T-helper 1 cell (primary cell): ENCODE measurements at regions not wholly inside any gene's neighbourhood (a gene's known extent, or its start where the extent isn't known, plus 50 kb on each side); places are given as distances from the start of the nearest gene placed in this dataset.

Experiments used
- DNase-seq, 5 donors: peaks; one replicate each; pipeline ENCODE4 v3.0.0-alpha.2; 2012 to 2020

DNA sequence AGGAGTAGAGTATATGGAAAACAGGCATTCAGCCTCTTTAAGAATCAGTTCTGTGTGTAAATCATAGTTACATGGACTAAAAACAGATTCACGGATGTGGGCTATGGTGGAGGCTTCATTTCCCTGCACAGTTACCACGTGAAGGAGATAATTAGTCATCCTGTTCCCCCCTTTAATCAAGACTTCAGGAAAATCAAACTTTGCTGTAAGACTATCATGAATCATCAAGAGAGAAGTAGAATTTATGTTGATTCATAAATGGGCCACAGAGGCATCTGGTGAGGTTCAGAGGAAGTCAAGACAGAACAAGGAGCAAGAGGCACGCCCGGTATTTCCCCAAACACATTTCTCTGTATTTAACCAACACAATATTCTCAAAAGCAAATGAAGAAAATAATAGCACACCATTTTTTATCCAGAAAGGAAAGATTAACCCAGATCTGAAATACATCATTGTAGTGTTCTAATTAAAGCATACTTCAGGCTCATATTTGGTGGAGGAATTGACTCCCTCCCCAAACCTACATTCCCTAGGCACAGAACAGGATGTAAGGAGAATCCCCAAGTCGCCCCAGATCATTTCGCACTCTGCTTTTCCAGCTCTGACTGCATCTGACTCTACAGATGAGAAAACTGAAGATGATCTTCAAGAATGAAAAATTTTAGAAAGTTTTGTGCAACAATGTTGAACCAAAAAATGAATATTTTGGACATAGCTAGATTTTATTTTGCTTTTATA, 175.8 kb upstream of the GAS1 start:
- DNase-seq, result peak in 1 of 5 donors; percentile 33

DNA sequence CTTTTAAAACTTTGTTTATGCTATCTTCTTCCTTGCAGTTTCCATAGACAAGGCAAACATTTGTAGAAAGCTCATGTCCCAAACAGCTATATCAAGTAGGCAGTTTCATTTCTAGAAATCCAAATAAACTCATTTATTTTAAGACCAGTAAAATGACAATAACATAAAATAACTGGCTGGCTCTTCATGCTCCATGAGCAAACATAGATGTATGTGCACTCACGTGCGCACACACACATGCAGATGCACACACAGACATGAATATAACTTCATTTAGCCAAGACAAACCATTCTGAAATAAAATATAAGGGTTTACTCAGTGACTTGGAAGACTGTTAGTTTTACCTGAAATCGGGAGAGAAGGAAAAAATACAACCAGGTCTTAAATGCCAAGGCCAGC, 176.5 kb upstream of the GAS1 start:
- DNase-seq, result no peak

DNA sequence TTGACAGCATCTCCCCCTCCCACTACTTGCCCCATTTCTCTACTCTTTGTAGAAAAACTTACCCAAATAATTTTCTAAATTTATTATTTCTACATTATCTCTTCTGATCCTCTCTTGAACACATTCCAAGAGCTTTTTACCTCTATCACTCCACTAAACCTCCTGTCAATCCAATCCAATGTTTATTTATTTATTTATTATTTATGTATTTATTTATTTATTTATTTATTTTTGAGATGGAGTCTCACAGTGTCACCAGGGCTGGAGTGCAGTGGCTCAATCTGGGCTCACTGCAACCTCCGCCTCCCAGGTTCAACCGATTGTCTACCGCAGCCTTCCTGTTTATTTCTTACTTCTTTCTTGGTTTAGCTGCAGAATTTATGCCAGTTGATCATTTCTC, 178.5 kb upstream of the GAS1 start:
- DNase-seq, result no peak

DNA sequence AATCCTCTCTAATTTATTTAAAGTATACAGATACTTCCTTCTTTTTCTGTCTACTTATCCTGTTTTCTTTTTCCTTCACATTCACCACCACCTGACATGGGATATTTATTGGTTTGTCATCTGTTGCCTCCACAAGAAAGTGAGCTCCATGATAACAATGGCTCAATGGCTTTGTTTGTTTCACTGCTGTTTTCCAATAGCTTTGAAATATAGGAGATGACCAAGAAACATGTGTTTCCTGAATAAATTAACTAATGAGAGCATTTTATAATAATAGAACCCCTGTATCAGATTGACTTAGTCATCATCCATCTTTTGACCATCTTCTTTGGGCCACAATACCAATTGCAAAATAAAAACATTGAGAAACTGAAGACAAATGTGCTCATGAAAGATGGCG, 180.2 kb upstream of the GAS1 start:
- DNase-seq, result no peak

DNA sequence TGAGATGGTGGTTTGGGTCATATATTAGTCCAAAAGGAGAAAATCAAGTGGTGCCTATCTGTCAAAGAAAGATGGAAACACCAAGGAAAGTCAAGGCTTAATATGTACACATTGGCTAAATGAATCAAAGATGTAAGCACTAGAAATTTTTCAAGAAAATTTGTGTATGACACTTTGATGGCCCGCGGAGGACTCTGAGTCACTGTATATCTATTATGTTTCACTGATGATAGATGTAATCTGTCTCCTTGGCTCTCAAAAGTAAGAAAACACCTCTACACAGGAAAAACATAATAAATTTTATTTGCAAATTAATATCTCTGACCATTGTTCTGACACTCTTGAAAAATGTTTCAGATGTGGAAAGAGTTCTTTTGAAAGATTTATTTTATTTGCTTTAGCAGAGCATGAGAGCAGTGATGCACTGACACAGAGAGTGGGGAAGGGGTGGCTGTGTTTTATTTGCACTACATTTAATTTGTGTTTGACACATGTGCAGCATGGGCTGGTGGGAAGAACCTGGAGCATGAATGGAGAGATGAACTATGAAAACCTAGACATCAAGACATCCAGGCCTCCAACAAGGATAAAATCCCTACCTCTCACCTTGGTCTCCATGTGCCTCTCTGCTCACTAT, 180.8 kb upstream of the GAS1 start:
- DNase-seq, result no peak

DNA sequence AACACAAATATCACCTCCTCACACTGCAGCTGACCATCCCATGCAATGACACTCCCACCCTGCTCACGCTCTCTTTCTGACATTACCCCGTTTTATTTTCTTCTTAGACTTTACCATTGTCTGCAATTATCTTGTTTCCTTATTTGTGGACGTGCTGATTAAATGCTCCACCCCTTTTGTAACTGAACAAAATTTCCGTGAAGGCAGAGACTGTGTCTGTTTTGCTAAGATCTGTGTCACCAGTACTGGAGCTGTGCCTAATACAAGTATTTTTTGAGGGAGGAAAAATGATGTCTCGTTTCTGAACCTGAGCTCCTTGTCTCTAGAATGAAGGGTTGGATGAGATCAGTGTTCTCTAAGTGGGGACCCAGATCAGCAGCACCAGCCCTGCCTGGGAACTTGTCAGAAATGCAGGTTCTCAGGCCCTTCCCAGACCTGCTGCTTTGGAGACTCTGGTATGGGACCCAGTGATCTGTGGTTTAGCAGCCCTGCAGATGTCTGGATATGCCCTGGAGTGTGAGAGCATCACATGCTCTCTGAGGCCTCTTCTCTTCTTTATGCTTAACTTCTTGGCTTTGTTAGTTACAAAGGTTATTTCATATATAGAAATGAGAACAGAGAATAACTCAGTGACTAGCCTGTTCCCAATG, 181.7 kb upstream of the GAS1 start:
- no peak for DNase-seq

DNA sequence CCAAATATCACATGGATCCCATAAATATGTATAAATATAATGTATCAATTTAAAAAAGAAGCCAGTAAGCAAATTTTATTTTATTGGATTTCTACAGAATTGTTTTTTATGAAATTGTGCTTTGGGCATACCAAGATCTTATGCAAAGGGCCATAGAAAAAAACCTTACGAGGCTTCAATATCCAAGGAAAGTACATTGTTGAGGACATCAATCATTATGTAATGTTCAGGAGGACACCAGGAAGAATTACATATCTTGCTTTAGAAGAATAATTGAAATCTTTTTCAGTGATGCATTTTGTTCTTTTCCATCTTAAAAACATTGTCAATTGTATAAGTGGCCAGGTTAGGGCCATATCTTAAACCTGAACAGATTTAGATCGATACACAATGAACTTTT, 187.8 kb upstream of the GAS1 start:
- no peak for DNase-seq

DNA sequence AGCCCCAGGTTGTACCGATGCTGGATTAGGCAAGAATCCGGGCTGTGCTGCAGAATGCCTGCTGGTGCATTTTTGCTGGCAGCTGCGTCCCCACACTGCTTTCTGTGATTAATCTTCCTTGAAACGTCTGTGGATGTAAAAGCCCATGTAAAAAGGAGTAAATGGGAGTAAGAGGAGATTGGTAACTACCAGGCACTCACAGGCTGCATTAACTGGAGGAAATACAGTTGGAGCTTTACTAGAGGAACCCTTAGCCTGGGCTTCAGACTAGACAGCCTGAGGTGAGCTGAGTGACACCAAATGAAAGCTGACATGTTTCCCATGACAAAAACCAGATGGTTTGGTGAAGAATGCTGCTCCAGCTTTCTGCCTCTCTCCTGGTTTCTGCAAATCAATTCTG, 190.4 kb upstream of the GAS1 start:
- no peak for DNase-seq

DNA sequence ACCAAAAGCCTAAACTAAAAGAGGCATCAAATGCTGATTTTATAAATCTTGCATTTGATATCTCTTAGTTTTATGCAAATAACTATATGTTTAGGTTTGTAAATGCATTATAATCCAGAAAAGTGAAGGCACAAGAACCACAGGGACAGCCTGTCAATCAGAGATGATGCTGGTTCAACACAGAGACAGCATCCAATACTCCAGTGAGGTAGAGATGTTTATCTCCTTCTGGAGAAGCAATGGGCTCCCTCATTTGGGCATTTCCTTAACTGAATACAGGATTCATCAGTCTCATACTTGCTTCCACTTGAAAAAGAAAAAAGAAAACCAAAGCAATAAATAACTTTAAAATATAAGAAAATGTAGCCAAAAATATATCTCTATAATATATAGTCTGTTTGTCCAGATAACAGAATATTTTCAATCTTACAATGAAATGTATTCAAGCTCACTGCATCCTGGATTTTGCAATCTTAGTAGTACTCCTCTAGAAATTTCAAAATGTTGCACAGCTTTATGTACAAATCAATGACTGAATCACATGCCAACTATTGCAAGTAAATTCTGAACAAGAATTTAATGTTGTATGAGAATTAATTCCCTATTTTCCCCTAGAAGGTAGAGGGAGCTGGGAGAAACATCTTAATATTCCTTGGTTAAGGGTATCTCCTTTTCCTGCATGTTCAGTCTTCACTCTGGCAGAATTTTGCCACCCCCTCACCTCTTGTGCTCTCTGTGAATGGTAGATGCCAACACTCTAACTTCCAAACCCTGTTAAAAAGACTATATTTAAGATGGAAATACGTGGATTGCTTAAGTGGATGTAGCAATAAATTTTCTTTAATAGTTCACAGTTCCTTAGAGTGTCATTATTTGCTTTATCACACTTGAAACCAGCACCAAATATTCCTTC, 191.1 kb upstream of the GAS1 start:
- no peak for DNase-seq

DNA sequence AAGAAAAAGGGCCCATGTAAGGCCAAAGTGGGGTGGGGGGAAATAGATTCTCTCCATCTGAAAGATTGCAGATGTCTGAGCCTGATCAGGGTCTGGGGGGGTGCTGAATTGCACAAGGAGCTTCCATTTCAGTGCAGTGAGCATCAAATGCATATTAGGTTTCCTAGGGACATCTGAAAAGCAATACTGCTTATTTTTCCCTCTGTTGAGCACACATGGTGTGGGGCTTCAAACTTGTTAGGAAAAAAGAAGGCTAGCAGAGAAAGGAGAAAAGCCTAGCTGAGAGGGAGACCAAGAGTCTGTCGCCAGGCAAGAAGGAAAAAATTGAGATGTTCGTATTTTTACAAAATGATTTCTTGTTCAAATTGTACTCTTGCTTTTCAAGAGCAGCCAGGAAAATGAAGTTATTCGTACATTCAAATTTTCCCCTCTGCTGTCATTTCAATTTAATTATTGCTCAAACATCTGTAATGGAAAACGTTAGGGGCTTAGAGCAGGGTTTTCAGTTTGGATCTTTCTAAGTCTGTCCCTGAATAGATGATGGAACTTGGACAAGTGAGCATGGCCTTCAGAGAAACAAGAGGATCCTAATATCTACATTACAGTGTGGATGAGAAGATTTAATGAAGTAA, 191.9 kb upstream of the GAS1 start:
- no peak for DNase-seq

DNA sequence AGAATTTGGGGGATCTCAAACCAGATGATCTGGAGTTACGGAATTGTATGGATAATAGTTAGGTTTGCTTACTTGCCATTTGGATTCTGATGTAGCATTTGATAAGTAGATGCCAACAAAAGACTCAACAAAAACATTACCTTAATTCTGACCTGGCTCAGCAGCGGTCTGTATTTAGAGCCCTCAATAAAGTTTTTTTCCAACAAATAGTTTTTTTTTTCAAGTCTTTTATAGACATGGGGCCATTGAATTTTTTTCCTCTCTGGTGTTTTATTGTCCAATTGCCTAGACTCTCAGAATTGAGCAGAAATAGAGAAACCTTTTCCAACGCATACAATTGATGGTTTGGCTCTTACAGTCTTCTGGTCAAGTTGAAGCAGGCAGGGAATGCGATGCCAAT, 192.8 kb upstream of the GAS1 start:
- no peak for DNase-seq

DNA sequence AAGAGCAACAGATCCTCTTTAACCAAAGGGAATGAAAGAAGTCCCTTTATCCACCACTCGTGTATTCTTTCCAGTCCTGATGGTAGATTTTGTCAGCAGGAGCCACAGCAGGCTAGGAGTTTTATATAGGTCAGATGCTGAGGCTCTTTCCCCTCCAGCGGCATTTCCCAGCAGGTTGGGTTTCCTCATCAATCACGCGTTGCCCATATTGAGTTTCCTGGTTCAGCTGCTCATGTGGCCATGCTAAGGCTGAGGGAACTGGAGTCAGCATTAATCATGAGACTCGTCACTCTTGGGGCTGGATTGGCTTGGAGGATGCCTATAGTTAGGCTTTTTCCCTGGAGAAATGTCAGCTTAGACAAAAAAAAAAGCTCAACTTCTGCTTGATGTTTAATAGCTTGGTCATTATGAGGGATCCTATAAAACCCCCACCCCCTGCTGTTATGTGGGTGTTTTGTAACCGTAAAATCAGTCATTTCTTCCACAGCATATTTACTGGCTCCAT, 193.4 kb upstream of the GAS1 start:
- DNase-seq, result no peak

DNA sequence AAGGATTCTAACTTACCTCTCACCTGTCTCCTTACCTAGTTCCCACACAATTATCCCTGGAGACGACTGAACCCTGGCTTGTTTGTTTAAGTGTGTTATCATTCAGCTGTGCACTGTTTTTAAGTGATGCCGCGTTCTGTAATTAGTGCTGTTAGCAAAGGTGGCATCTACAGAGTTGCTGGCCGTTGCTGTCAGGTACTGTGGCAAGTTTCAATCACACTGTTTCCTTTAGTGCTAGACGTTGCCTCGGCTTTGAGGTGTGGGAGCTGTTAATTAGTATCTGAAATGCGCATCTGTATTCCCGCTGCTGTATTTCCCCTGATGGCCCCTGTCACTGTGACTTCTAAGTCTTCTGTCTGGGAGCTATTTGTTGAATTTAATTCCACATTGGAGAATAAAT, 193.8 kb upstream of the GAS1 start:
- no peak for DNase-seq

DNA sequence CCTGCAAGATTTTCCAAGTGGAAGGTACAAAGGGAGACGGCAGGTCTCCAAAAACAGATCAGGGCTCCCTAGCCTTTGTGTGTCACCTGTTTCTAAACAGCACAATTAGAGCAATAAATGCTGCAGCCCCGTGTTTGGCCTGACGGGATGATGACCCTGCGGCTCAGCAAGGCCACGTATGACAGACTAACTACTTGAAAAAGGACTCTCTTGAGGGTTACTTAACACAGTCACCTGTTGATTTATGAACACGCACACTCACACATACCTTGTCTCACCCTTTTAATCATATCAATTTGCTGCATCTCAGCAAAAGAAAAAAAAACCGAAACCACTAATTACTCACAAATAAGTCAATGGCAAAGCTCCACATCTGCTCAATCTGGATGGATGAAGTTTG, 199.6 kb upstream of the GAS1 start:
- DNase-seq, result no peak

DNA sequence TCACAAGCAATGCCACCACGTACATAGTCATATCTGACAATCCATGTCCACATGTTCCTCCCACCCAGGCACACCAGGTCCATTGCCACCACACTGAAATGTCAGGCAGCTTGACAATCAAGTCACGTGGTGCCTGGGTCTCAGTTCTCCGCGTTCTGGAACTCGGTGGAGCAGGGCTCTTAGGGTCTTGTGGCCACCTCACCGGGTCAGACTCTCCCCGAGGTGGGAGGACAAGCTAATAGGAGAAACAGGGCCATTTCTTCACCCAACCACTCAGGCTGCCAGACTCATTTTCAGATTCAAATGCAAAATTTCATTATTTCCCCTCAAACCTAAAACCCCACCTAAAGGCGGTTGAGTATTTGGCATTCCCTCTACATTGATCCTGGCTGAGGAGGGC, 200.5 kb upstream of the GAS1 start:
- no peak for DNase-seq

DNA sequence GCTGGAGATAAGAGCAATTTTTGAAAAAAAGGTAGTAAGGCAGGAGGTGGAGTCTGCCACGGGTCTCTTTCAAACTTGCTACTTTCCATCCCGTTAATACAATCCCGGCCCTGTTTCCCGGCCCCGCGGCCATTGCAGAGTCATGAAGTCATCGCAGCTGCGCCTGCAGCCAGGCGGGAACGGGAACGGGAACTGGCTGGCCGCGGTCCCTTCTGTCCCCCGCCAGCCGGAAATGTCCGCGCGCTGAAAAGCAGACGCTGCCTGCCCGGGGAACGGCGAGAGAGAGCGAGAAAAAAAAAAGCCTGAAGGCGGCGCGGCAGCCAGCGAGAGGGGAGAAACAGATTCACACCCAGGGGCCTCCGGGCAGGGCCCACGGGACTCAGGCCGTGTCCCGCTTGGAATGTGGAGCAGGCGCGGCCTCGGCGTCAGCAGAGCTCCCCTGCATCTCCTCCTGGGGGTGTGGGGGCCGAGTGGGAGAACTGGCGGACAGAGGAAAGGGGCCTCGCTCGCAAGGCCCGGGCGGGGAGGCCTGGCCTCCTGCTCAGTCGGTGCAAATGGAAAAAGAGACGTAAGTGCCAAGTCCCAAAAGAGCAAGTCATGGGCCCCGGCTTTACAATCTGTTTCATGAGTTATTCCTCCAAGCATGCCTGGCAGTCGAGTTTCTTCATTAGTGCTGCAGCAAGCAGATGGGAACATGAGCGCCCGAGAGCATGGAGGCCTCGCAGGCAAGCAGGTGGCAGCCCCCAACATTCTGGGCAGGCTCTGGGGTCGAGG, 201.2 kb upstream of the GAS1 start:
- no peak for DNase-seq

DNA sequence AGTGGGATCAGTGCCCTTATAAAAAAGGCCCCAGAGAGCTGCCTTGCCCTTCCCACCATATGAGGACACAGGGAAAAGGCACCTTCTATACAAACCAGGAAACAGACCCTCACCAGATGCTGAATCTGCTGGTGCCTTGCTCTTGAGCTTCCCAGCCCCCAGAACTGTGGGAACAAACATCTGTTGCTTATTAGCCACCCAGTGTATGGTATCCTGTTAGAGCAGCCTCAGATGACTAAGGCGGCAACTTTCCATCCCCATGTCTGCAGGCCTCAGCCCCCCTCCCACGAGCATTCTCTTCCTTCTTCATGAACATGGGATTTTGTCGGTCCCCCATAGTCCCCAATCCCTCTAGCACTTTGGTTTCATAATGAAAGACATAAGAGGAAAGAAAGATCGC, 202.5 kb upstream of the GAS1 start:
- no peak for DNase-seq

DNA sequence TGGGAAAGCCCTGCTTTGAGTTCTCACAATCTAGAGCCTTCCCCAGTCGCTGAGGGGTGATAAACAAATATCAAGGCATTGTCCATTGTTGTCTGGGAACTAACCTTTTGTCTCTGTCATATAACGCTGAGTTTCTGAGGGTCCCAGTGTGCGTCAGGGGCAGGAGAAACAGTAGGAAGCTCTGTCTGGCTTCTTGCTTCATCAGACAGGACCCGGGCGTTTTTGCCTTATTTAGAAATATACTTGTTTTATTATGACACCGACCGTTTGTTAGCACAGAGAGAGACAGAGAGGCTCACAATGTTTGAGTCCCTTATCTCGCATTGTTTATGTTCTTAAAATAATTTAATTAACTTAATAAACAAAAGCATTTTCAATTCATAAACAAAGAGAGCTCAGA, 204.9 kb upstream of the GAS1 start:
- no peak for DNase-seq

DNA sequence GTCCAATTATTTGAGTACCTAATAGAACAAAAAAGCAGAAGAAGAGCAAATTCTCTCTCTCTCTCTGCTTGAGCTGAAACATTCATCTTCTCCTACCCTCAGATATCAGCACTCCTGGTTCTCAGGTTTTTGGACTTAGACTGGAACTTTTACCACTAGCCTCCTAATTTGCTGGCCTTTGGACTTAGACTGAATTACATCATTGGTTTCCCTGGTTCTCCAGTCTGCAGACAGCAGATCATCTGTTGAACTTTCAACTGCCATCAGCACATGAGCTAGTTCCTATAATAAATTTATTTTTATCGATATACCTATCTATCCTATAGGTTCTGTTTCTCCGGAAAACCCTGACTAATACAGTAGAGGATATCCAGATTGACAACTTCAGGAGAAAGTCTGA, 208.9 kb upstream of the GAS1 start:
- no peak for DNase-seq

DNA sequence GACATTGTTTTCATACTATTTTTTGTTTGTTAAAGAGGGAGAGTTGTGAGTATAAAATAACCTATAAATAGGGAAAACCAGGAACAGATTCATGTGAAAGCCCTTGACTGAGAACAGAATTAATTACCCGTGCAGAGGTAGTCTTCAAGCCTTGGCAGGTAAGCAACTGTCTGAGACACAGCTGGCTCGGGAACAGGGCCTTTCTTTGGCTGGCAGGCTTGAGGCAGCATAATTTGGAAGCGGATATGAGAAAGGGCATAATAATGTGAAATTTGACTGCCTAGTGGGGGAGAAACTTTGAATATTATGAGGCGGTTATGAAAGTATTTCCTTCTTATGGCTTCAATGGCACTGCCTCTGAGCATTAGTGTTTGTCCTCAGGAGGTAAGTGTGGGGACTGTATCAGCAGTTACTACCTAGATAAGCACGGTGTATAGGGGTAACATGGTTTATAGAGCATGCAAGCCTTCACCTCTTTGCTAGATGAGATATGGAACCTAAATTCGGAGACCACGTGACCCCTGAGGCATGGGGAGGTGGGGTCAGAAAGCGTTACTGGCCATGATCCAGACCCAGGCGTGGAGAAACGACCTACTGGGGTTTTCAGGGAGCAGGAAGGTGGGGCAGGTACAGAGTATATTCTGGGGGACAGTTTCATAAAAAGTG, 210.2 kb upstream of the GAS1 start:
- DNase-seq, result no peak

DNA sequence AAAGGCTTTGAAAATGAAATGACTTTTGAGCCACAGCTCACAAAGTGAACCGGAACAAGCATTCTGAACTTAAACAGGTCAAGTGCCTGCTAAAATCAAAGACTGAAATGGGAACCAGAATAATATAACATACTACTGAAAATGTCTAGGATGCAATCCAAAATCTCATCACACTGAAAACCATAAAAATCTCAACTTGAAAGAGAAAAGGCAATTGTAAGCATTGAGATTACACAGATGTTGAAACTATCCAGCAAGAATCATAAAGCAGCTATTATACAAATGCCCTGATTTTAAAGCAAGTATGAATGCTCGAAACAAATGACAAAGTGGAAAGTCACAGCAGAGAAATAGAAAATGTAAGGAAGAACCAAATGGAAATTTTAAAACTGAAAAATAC, 211.5 kb upstream of the GAS1 start:
- DNase-seq, result no peak
